ENCODE measurements at regions not wholly inside any gene's neighbourhood (a gene's known extent, or its start where the extent isn't known, plus 50 kb on each side); places are given as distances from the start of the nearest gene placed in this dataset.
"Not testable (repeated sequence)": the region's sequence is repeated elsewhere in the genome, so short reads cannot be mapped to it uniquely, and the experiment has no call there.

- DNase-seq (ENCODE audit: low read depth); in situ Hi-C loops (cut with HindIII; ENCODE audit: low pct_unique_long_range_greater_than_20kb, low sequenced_read_pairs): not testable (repeated sequence)
Observed at GRCh38 chr1:83405789-83406188, 593.1 kb downstream of the TTLL7 start.

DNA sequence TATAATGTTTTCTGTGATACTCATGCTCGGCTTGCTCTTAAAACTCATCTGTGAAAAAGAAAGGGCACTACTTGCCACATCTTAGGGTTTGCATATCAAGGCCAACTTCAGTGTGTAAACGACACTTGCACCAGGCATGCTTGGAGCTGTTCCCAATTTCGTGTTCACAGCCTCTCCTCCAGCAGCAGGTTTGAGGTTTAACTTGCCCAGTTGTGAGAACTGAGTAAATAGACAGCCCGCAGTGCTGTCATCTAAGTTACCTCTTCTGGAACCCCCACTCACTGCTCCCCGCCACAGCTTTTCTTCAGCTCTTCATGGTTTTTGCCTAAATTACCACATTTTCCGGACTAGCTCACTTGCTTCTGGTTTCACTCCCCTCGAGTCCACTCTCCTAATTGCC is 595.4 kb downstream of the TTLL7 start:
- in situ Hi-C loops (cut with HindIII; ENCODE audit: low pct_unique_long_range_greater_than_20kb, low sequenced_read_pairs); DNase-seq (ENCODE audit: low read depth): not testable (repeated sequence)

- DNase-seq (ENCODE audit: low read depth); in situ Hi-C loops (cut with HindIII; ENCODE audit: low pct_unique_long_range_greater_than_20kb, low sequenced_read_pairs): not testable (repeated sequence)
Observed at GRCh38 chr1:83401146-83401545, 597.8 kb downstream of the TTLL7 start.

DNA sequence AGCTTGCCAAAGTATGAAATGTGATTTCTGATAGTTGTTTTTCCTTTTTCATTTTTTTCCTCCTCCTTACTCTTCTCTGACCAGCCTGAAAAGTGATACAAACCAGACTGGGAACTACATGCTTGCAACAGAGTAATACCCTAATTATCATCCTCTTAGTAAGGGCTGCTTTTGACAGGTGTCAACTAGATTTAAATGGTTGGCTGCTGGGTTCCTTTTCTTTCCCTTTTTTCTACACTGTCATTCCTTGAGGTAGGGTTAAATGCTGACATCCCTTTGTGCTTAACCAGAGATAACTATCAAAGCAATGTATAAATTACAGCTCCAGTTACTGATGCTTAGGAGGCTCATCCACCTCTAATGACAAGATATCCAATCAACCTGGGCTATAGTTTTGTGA is 598.8 kb downstream of the TTLL7 start:
- DNase-seq (ENCODE audit: low read depth); in situ Hi-C loops (cut with HindIII; ENCODE audit: low pct_unique_long_range_greater_than_20kb, low sequenced_read_pairs): not testable (repeated sequence)

DNA sequence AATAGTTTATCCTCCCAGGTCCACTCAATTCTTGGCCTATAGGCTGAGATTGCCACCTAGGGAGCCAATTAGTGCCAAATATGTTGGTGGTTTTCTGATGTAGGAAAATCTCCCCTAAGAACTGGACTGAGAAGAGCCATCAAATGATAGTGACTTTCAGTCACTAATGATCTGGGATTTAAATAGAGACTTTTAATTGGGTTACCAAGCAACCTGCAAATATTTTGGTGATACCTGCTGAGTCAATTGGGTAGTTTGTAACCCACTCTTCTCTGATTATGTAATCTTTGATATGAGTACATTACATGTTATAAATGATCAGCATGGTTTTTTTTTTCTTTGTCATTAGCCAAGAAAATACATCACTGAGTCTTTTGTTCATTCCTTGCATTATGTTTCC is 600.8 kb downstream of the TTLL7 start:
- DNase-seq (ENCODE audit: low read depth); in situ Hi-C loops (cut with HindIII; ENCODE audit: low pct_unique_long_range_greater_than_20kb, low sequenced_read_pairs): not testable (repeated sequence)

GRCh38 chr1:83395130-83395529 is 603.8 kb downstream of the TTLL7 start:
- in situ Hi-C loops (cut with HindIII; ENCODE audit: low pct_unique_long_range_greater_than_20kb, low sequenced_read_pairs); DNase-seq (ENCODE audit: low read depth): not testable (repeated sequence)

DNA sequence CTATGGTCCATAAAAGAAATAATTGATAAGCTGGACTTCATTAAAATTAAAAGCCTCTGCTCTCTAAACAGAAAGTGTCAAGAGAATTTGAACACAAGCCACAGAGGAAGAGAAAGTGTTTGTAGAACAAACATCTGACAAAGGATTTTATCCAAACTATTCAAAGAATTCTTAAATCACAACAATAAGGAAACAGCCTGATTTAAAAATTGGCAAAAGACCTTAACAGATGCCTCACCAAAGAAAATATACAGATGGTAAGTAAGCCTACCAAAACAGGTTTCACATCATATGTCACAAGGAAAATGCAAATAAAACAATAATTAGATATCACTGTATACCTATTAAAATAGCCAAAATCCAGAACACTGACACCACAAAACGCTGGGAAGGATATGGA is 612.0 kb downstream of the TTLL7 start:
- in situ Hi-C loops (cut with HindIII; ENCODE audit: low pct_unique_long_range_greater_than_20kb, low sequenced_read_pairs); DNase-seq (ENCODE audit: low read depth): not testable (repeated sequence)

DNA sequence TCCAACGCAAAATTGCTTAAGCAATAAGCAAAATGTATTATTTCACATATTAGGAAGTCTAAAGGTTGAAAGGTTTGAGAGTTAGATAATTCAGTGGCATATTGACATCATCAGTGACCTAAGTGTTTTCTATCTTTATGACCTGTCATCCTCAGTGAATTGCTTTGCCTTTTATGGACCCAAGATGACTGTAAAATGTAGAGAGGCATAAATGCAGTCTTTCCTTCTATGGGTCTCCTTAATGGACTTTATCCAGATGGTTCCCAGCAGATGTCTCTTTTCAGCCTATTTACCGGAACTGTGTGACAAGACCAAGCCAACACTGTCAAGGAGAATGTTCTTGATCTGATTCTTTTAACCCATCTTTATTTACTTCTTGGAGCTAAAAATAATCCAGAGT is 615.8 kb downstream of the TTLL7 start:
- in situ Hi-C loops (cut with HindIII; ENCODE audit: low pct_unique_long_range_greater_than_20kb, low sequenced_read_pairs); DNase-seq (ENCODE audit: low read depth): not testable (repeated sequence)

- in situ Hi-C loops (cut with HindIII; ENCODE audit: low pct_unique_long_range_greater_than_20kb, low sequenced_read_pairs); DNase-seq (ENCODE audit: low read depth): not testable (repeated sequence)
Observed at GRCh38 chr1:83373018-83373417, 625.9 kb downstream of the TTLL7 start.

- in situ Hi-C loops (cut with HindIII; ENCODE audit: low pct_unique_long_range_greater_than_20kb, low sequenced_read_pairs), result not testable (repeated sequence)
Observed at GRCh38 chr1:83369853-83370252, 629.1 kb downstream of the TTLL7 start.

DNA sequence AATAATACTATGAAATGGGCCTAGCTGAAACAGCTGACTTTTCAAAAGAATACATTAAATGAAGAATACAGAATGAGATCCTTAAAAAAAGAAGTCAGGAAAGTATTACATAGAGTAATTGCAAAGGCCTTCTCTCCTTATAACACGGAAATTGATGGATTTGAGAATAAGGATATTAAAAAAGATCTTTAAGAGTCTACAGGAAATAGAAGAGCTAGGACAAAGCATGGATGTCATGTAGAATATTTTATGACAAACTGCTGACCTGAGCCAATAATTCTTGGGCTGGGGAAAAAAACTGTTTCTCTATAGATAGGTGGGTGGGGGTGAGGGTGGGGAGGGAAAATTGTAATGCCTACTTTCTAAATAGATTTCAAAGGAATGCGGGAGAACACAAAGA is 633.6 kb downstream of the TTLL7 start:
- DNase-seq (ENCODE audit: low read depth); in situ Hi-C loops (cut with HindIII; ENCODE audit: low pct_unique_long_range_greater_than_20kb, low sequenced_read_pairs): not testable (repeated sequence)

More at GRCh38 chr1:83369853-83370252, 629.1 kb downstream of the TTLL7 start:
- DNase-seq (ENCODE audit: low read depth), result not testable (repeated sequence)

- in situ Hi-C loops (cut with HindIII; ENCODE audit: low pct_unique_long_range_greater_than_20kb, low sequenced_read_pairs); DNase-seq (ENCODE audit: low read depth): not testable (repeated sequence)
Observed at GRCh38 chr1:83345375-83345774, 653.6 kb downstream of the TTLL7 start.

DNA sequence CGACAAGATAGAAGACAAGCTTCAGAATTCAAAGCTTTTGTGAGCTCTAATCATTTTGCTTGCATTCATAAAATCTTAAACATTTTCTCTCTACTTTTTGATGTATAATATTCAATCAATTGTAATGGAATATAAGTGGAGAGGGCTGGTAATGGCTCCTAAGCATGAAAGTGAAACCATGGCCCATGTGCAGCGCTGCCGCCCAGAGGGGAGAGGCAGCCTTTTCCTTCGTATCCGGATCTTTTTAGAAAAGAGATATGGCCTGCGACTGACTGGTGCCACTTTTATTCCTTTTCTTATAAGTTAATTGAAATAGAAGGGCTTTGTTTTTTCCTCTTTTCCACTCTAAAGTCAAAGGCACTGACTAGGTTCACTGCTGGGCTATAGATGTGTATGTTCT is 655.2 kb downstream of the TTLL7 start:
- in situ Hi-C loops (cut with HindIII; ENCODE audit: low pct_unique_long_range_greater_than_20kb, low sequenced_read_pairs); DNase-seq (ENCODE audit: low read depth): not testable (repeated sequence)

GRCh38 chr1:83342995-83343394 is 655.9 kb downstream of the TTLL7 start:
- in situ Hi-C loops (cut with HindIII; ENCODE audit: low pct_unique_long_range_greater_than_20kb, low sequenced_read_pairs); DNase-seq (ENCODE audit: low read depth): not testable (repeated sequence)

DNA sequence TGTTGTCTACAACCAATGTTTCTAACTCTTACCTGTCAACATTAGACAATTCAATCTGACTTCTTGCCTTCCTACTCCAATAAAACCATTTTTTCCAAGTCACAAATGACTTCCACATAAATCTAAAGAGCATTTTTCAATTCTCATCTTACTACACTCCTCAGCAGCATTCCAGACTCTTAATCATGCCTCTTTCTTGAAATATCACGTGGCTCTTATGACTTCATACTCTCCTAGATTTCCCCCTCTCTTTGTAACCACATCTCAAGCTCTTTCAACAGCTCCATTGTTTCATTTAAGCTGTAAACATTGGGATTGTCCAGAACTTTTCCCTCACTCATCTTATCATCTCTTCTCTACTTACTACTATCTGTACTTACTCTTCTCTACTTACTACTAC is 666.6 kb downstream of the TTLL7 start:
- DNase-seq (ENCODE audit: low read depth); in situ Hi-C loops (cut with HindIII; ENCODE audit: low pct_unique_long_range_greater_than_20kb, low sequenced_read_pairs): not testable (repeated sequence)

GRCh38 chr1:83318366-83318765 is 680.6 kb downstream of the TTLL7 start:
- no peak for DNase-seq (ENCODE audit: low read depth)
- in situ Hi-C loops (cut with HindIII; ENCODE audit: low pct_unique_long_range_greater_than_20kb, low sequenced_read_pairs), result no loop called here

GRCh38 chr1:83315446-83315845 is 683.5 kb downstream of the TTLL7 start:
- DNase-seq (ENCODE audit: low read depth); in situ Hi-C loops (cut with HindIII; ENCODE audit: low pct_unique_long_range_greater_than_20kb, low sequenced_read_pairs): not testable (repeated sequence)

DNA sequence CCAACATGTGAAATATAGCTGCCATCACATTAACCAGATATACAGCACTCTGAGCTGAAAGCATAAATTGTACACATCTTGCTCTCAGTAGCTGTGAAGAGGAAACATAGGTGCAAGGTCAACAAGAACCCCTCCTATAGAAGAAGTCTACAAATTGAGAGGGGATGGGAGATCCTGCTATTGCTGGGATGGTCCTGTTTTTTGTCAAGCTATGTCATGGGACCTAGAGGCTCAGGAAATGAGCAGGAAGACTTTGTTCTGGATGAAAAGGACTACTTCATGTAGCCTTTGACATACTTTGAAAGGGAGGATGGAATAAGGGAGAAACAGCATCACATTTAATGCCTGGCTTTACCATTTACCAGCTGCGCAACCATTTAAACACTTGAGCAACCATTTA is 688.8 kb downstream of the TTLL7 start:
- DNase-seq (ENCODE audit: low read depth); in situ Hi-C loops (cut with HindIII; ENCODE audit: low pct_unique_long_range_greater_than_20kb, low sequenced_read_pairs): not testable (repeated sequence)

DNA sequence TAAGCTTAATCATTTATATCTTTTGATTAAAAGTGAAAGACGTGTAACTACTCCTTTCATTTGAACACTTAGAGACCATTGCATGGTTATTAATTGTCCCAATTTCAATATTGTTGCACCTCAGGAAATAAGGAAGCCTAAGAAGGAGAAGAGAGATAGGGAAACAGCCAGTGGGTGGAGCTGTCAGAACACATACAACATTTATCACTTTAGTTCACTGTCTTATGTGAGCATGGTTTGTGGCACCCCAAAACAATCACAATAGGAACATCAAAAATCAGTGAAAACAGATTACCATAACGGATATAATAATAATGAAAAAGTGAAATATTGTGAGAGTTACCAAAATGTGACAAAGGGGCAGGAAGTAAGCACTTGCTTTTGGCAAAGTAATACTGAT is 689.9 kb downstream of the TTLL7 start:
- DNase-seq (ENCODE audit: low read depth); in situ Hi-C loops (cut with HindIII; ENCODE audit: low pct_unique_long_range_greater_than_20kb, low sequenced_read_pairs): not testable (repeated sequence)

GRCh38 chr1:83306811-83307210 is 692.1 kb downstream of the TTLL7 start:
- in situ Hi-C loops (cut with HindIII; ENCODE audit: low pct_unique_long_range_greater_than_20kb, low sequenced_read_pairs), result not testable (repeated sequence)

More at GRCh38 chr1:83306811-83307210, 692.1 kb downstream of the TTLL7 start:
- DNase-seq (ENCODE audit: low read depth), result not testable (repeated sequence)

All from Caki2 (cell line).